Thyroid gland (tissue), 4 donors: ENCODE measurements at regions not wholly inside any gene's neighbourhood (a gene's known extent, or its start where the extent isn't known, plus 50 kb on each side); places are given as distances from the start of the nearest gene placed in this dataset.

Source experiments
- CTCF ChIP-seq, 6 experiments: fragments of 200-600 bp in 3 of 6; fragments of 450-650 bp in 3 of 6; sonication (generic) in 3 of 6; IDR thresholded peaks; one replicate each; pipeline ENCODE4 v1.5.1; 2016 to 2019; ENCODE audit warnings: antibody characterized with exemption in 6 of 6, mild to moderate bottlenecking in 2 of 6, inconsistent platforms in 1 of 6, moderate library complexity in 1 of 6
- POLR2A ChIP-seq, 2 donors: fragments of 450-650 bp; IDR thresholded peaks; one replicate each; pipeline ENCODE4 v1.6.1; 2017; ENCODE audit warnings: antibody characterized with exemption in 2 of 2, mild to moderate bottlenecking in 2 of 2, moderate library complexity in 1 of 2

- TF ChIP-seq CTCF (IDR thresholded peaks at IDR 0.05) = no peak
- TF ChIP-seq POLR2A (IDR thresholded peaks at IDR 0.05) = no peak
These were observed 97.8 kb upstream of the SLC44A1 start for GRCh38 chr9:105146677-105147076.
